GM13976 (cell line): ENCODE measurements at regions not wholly inside any gene's neighbourhood (a gene's known extent, or its start where the extent isn't known, plus 50 kb on each side); places are given as distances from the start of the nearest gene placed in this dataset.

Experiments used
- DNase-seq: peaks from one replicate; pipeline ENCODE4 v3.0.0; 2012; ENCODE audit warnings: low spot score
- CTCF ChIP-seq: IDR thresholded peaks from 2 replicates; pipeline ENCODE4 v1.5.1; 2012; ENCODE audit warnings: borderline replicate concordance, mild to moderate bottlenecking; ENCODE audit not compliant: insufficient read depth; ENCODE audit errors: extremely low read depth, missing control alignments, control extremely low read depth
- in situ Hi-C: fragments of 300-500 bp; cut with MboI; formaldehyde crosslinking; loops from one replicate; pipeline ENCODE4 v1.12.0; 2022; ENCODE audit warnings: low sequenced_read_pairs, mixed read lengths, inconsistent platforms; ENCODE audit not compliant: unreplicated experiment

GRCh38 chr20:23189854-23190253 is 103.7 kb upstream of the CD93 start:
- TF ChIP-seq CTCF: no peak
- in situ Hi-C loops: no loop called here

DNA sequence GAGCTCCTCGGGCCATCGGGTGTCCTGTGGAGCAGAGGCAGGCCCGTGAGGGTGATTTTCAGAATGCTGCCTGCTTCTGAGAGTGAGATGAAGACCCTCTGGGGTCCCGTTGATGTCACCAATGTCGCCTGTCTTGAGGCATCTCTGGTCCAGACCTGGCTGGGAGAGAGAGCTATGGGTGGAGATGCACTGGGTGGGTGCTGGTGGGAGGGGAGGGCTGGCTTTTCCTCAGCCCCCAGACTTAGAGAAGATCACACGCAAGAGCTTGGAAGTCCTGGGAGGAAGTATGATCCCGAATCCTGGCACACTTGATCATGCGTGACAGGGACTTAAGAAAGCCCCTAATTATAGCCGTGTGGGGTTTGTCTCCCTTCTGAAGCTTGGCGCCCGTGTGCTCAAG is 103.2 kb upstream of the CD93 start:
- no peak for DNase-seq
- in situ Hi-C loops: no loop called here
- TF ChIP-seq CTCF: no peak

More at GRCh38 chr20:23189854-23190253, 103.7 kb upstream of the CD93 start:
- no peak for DNase-seq

DNA sequence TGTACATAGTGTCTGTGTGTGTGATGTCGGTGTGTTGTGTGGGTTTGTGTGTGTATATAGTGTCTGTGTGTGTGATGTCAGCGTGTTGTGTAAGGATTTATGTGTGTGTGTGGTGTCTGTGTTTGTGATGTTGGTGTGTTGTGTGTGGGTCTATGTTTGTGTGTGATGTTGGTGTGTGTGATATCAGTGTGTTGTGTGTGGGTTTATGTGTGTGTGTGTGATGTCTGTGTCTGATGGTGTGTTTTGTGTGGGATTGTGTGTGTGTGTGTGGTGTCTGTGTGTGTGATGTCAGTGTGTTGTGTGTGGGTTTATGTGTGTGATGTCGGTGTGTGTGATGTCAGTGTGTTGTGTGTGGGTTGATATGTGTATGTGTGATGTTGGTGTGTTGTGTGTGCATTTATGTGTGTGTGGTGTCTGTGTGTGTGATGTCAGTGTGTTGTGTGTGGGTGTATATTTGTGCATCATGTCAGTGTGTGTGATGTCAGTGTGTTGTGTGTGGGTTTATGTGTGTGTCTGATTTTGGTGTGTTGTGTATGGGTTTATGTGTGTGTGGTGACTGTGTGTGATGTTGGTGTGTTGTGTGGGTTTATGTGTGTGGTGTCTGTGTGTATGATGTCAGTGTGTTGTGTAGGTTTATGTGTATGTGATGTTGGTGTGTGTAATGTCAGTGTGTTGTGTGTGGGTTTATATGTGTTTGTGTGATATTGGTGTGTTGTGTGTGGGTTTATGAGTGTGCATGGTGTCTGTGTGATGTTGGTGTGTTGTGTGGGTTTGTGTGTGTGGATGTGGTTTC is 102.4 kb upstream of the CD93 start:
- DNase-seq: no peak
- no peak for TF ChIP-seq CTCF
- in situ Hi-C loops: no loop called here

DNA sequence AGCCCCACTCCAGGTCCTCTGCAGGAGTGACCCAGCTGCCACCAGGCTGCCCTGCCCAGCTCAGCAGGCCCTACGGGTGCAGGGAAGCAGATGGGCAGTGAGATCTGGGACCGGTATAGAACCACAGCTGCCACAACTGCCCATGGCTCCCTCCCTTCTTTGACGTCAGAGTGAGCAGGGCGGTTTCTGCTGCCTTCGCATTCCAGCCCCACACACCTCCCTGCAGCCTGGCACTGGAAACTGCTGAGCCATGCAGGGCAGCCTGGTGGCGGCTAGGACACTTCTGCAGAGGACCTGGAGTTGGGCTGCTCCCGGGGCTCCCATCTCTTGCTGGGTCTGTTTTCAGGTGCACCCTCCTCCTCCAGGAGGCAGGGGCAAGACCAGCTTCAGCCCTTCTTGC is 101.6 kb upstream of the CD93 start:
- TF ChIP-seq CTCF: no peak
- in situ Hi-C loops: no loop called here
- no peak for DNase-seq

GRCh38 chr20:23186808-23187207 is 100.7 kb upstream of the CD93 start:
- no peak for DNase-seq
- in situ Hi-C loops: no loop called here
- TF ChIP-seq CTCF: no peak

GRCh38 chr20:23180451-23180921 is 94.4 kb upstream of the CD93 start:
- no peak for TF ChIP-seq CTCF
- no peak for DNase-seq
- in situ Hi-C loops: no loop called here
